Progenitor cell of endocrine pancreas (in vitro differentiated cells): ENCODE measurements at regions not wholly inside any gene's neighbourhood (a gene's known extent, or its start where the extent isn't known, plus 50 kb on each side); places are given as distances from the start of the nearest gene placed in this dataset.

Experiments
- DNase-seq: peaks from one replicate; pipeline ENCODE4 v3.0.0; 2021; ENCODE audit warnings: low spot score; ENCODE audit not compliant: unreplicated experiment
- H3K27ac Mint-ChIP-seq: 2 replicates; pipeline ENCODE4 v1.8.0; 2021; ENCODE audit warnings: mild to moderate bottlenecking, moderate library complexity, mixed read lengths
- H3K27me3 Mint-ChIP-seq: 2 replicates; pipeline ENCODE4 v1.8.0; 2021; ENCODE audit warnings: mixed read lengths
- H3K36me3 Mint-ChIP-seq: 2 replicates; pipeline ENCODE4 v1.8.0; 2022; ENCODE audit warnings: mixed read lengths; ENCODE audit not compliant: insufficient read depth
- H3K4me1 Mint-ChIP-seq: 2 replicates; pipeline ENCODE4 v1.8.0; 2021; ENCODE audit warnings: low read depth, mixed read lengths
- H3K4me3 Mint-ChIP-seq: 2 replicates; pipeline ENCODE4 v1.8.0; 2021; ENCODE audit warnings: low read depth, mild to moderate bottlenecking, moderate library complexity, mixed read lengths
- H3K9me3 Mint-ChIP-seq: 2 replicates; pipeline ENCODE4 v1.8.0; 2021; ENCODE audit warnings: low read depth, mixed read lengths
- CTCF ChIP-seq: fragments of 200-600 bp; sonication (generic); IDR thresholded peaks from one replicate; pipeline ENCODE4 v1.5.0; 2021; ENCODE audit warnings: antibody characterized with exemption, mild to moderate bottlenecking; ENCODE audit not compliant: unreplicated experiment

DNA sequence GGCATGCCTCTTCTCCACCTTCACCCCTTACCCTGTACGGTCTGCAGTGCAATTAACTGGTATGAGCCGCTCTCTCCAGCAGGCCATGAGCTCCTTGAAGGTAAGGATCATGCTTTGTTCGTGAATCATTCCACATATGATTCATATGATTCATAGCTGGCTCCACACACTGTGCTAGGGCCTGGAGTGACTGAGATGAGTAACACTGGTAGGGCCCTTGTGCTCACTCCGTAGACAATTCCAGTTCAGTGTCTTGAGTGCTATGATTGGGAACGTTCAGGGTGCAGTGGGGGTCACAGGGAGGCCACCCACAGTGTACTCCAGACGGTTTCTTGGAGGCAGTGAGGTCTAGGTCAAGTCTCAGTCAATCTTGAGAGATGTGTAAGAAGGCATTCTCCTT is 239.8 kb downstream of the LMX1A start:
- Mint-ChIP-seq H3K9me3 (no peaks in the 10 kb centered on the region), H3K4me3 (no peak overlapping the region), H3K27ac (no peak overlapping the region), H3K36me3 (no peaks in the 10 kb centered on the region), H3K4me1 (peaks cover 6% of the 10 kb centered on the region), H3K27me3 (peaks cover 72% of the 10 kb centered on the region)
- TF ChIP-seq CTCF, result no peak
- no peak for DNase-seq

GRCh38 chr1:165116171-165116570 is 240.3 kb downstream of the LMX1A start:
- Mint-ChIP-seq H3K27me3 (peaks cover 66% of the 10 kb centered on the region), H3K4me3 (no peak overlapping the region), H3K36me3 (no peaks in the 10 kb centered on the region), H3K27ac (no peak overlapping the region), H3K9me3 (no peaks in the 10 kb centered on the region), H3K4me1 (peaks cover 6% of the 10 kb centered on the region)
- no peak for DNase-seq
- TF ChIP-seq CTCF, result no peak

GRCh38 chr1:165114889-165115285 is 241.6 kb downstream of the LMX1A start:
- TF ChIP-seq CTCF, result no peak
- Mint-ChIP-seq H3K27me3 (peaks cover 57% of the 10 kb centered on the region), H3K27ac (no peak overlapping the region), H3K9me3 (no peaks in the 10 kb centered on the region), H3K4me3 (no peak overlapping the region), H3K4me1 (peaks cover 6% of the 10 kb centered on the region), H3K36me3 (no peaks in the 10 kb centered on the region)
- no peak for DNase-seq

DNA sequence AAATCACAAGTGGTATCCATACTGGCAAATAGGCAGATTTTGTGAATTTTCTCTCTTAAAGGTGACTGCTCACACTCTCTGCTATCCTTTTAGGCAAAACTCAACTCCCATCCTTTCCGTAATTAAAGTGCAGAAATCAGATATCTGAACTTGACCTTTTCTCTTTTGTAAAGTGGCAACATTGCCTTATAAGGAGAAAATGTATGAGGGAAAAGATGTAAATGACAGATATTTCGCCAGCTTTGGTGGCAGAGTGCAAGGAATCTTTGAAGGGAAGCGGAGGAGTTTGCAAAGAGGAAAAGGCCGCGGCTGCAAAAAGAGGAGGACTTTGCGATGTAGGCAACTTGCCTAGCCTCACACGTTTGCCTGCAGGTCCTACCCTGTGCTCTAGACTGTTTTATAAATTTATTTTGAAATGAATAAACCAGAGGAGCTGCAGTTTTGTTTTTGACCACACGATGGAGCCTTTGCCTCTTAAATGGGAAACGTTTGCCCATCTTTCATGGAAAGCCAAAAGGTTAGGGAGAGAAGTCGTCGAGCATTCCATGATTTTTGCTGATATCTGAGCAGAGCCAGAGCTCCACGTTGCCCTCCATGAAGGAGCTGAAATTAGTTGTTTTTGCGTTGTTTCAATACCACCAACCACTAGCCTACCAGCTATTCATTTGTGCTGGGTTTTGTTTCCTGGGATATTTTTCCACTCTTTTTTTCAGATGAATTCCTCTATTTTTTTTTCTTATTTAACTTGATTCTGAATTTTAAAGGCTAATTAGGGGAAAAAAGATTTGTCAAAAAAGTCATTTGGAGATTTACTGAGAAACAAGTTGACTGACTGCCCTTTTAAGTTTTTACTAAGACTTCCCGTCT is 242.3 kb downstream of the LMX1A start:
- H3K9me3 Mint-ChIP-seq, result no peaks in the 10 kb centered on the region
- peak; percentile 55 for DNase-seq
- no peaks in the 10 kb centered on the region for H3K36me3 Mint-ChIP-seq
- TF ChIP-seq CTCF, result peak; percentile 86
- peaks cover 6% of the 10 kb centered on the region for H3K4me1 Mint-ChIP-seq
- peaks cover 51% of the 10 kb centered on the region for H3K27me3 Mint-ChIP-seq
- no peak overlapping the region for H3K27ac Mint-ChIP-seq
- H3K4me3 Mint-ChIP-seq, result no peak overlapping the region

GRCh38 chr1:165112260-165112659 is 244.3 kb downstream of the LMX1A start:
- Mint-ChIP-seq H3K36me3 (no peaks in the 10 kb centered on the region), H3K27me3 (peaks cover 32% of the 10 kb centered on the region), H3K4me1 (peaks cover 9% of the 10 kb centered on the region), H3K9me3 (no peaks in the 10 kb centered on the region), H3K4me3 (no peak overlapping the region), H3K27ac (no peak overlapping the region)
- no peak for DNase-seq
- TF ChIP-seq CTCF, result no peak
